ENCODE measurements at regions not wholly inside any gene's neighbourhood (a gene's known extent, or its start where the extent isn't known, plus 50 kb on each side); places are given as distances from the start of the nearest gene placed in this dataset.

DNA sequence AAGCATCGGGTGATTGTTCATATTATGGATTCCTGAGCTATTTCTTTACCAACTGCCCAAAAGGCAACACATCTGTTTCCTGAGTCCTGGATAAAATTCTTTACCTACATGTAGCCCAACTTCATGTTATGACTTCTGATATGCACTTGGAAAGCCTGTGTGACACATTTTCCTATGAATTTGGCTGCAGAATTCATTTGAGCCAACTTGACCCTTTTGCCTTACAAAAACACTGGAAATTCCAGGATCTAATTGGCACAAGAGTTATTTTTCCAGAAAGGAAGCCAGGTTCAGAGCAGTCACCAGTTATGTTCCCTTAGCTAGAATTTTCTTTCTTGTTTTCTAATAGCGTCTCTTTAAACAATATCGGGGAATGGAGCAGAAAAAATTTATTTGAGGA is 202.5 kb upstream of the LRIG3 start:
- Histone ChIP-seq H3K27me3 (ENCODE audit: control insufficient read depth in 1 of 2, insufficient read depth in 2 of 2, low read length in 2 of 2) (no peaks in the 10 kb centered on the region), H3K4me1 (ENCODE audit: insufficient read depth, low read length) (no peaks in the 10 kb centered on the region), H3K9me3 (ENCODE audit: control insufficient read depth in 1 of 2, insufficient read depth in 1 of 2, low read length in 2 of 2) (no peaks in the 10 kb centered on the region), H3K36me3 (ENCODE audit: insufficient read depth, low read length) (no peaks in the 10 kb centered on the region), H3K27ac (ENCODE audit: low read depth in 1 of 2, low read length in 2 of 2) (no peak overlapping the region), H3K4me3 (ENCODE audit: low read length) (no peak overlapping the region)
- ATAC-seq (ENCODE audit: poor library complexity) (no peak), DNase-seq (no peak)
- H3K36me3 Mint-ChIP-seq (ENCODE audit: low read depth), result no peaks in the 10 kb centered on the region
- no peak overlapping the region for H3K4me3 Mint-ChIP-seq
- ChIA-PET CTCF (no interaction called here), POLR2A (no interaction called here)
- H3K27me3 Mint-ChIP-seq, result no peaks in the 10 kb centered on the region
- TF ChIP-seq, protein P1, sequence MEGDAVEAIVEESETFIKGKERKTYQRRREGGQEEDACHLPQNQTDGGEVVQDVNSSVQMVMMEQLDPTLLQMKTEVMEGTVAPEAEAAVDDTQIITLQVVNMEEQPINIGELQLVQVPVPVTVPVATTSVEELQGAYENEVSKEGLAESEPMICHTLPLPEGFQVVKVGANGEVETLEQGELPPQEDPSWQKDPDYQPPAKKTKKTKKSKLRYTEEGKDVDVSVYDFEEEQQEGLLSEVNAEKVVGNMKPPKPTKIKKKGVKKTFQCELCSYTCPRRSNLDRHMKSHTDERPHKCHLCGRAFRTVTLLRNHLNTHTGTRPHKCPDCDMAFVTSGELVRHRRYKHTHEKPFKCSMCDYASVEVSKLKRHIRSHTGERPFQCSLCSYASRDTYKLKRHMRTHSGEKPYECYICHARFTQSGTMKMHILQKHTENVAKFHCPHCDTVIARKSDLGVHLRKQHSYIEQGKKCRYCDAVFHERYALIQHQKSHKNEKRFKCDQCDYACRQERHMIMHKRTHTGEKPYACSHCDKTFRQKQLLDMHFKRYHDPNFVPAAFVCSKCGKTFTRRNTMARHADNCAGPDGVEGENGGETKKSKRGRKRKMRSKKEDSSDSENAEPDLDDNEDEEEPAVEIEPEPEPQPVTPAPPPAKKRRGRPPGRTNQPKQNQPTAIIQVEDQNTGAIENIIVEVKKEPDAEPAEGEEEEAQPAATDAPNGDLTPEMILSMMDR (IDR thresholded peaks at IDR 0.05), result no peak
- peaks cover 7% of the 10 kb centered on the region for H3K9me3 Mint-ChIP-seq
- intact Hi-C loops (cut with DNase I, micrococcal nuclease), result no loop called here
- no peak overlapping the region for H3K27ac Mint-ChIP-seq
- no peaks in the 10 kb centered on the region for H3K4me1 Mint-ChIP-seq (ENCODE audit: low read depth)

DNA sequence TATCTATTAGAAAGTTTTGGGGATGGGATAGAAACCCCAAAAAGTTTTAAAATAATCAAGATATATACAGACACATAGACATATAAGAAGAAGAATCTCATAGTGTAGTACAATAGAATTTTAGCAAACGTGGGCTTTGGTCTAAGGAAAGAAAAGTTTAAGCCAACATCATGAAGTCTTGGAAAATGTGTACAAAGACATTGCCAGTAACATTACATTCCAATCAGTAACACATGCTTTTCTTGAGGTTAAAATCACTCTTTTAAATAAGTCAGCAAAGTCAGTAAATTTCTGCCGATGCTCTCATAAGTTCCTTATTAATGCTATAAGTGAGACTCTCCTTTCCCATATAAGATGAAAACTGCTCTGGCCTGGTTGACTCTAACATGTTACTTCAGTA is 201.1 kb upstream of the LRIG3 start:
- ATAC-seq (ENCODE audit: poor library complexity), result no peak
- H3K36me3 Mint-ChIP-seq (ENCODE audit: low read depth), result no peaks in the 10 kb centered on the region
- intact Hi-C loops (cut with DNase I, micrococcal nuclease), result no loop called here

DNA sequence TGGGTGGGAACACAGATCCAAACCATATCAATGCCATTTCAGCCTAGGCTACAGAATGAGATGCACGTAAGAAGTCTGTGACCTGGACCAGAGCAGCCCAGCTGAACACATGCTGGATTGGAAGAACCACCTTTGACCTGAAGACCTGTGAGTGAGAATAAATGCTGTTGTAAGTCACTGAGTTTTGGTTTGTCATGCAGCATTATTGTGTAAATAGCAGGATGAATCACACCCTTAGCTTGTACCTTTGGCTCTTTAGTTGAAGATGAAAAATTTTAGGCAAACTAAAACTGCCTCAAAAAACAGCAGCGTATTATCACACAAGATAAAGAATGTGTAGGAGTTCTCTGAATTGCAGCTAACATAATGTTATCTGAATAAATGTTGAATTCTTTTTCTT is 199.4 kb upstream of the LRIG3 start:
- Mint-ChIP-seq H3K4me3 (no peak overlapping the region), H3K27me3 (no peaks in the 10 kb centered on the region), H3K4me1 (ENCODE audit: low read depth) (no peaks in the 10 kb centered on the region), H3K36me3 (ENCODE audit: low read depth) (no peaks in the 10 kb centered on the region), H3K27ac (no peak overlapping the region), H3K9me3 (peaks cover 3% of the 10 kb centered on the region)
- CTCF ChIA-PET, result no interaction called here
- H3K4me1 ChIP-seq (ENCODE audit: insufficient read depth, low read length), result no peaks in the 10 kb centered on the region
- no peaks in the 10 kb centered on the region for H3K9me3 ChIP-seq (ENCODE audit: control insufficient read depth in 1 of 2, insufficient read depth in 1 of 2, low read length in 2 of 2)
- H3K36me3 ChIP-seq (ENCODE audit: insufficient read depth, low read length), result no peaks in the 10 kb centered on the region
- H3K27ac ChIP-seq (ENCODE audit: low read depth in 1 of 2, low read length in 2 of 2), result no peak overlapping the region
- POLR2A ChIA-PET, result no interaction called here
- no peak overlapping the region for H3K4me3 ChIP-seq (ENCODE audit: low read length)
- DNase-seq (no peak), ATAC-seq (ENCODE audit: poor library complexity) (no peak)
- no peaks in the 10 kb centered on the region for H3K27me3 ChIP-seq (ENCODE audit: control insufficient read depth in 1 of 2, insufficient read depth in 2 of 2, low read length in 2 of 2)
- TF ChIP-seq, protein P1 (IDR thresholded peaks at IDR 0.05), result no peak
- intact Hi-C loops (cut with DNase I, micrococcal nuclease), result no loop called here

More for the DNA sequence above, 201.1 kb upstream of the LRIG3 start:
- H3K4me1 Mint-ChIP-seq (ENCODE audit: low read depth), result no peaks in the 10 kb centered on the region
- ChIA-PET POLR2A (no interaction called here), CTCF (no interaction called here)
- no peak overlapping the region for H3K4me3 Mint-ChIP-seq
- no peaks in the 10 kb centered on the region for H3K27me3 Mint-ChIP-seq
- TF ChIP-seq, protein P1 (IDR thresholded peaks at IDR 0.05), result no peak
- Histone ChIP-seq H3K36me3 (ENCODE audit: insufficient read depth, low read length) (no peaks in the 10 kb centered on the region), H3K9me3 (ENCODE audit: control insufficient read depth in 1 of 2, insufficient read depth in 1 of 2, low read length in 2 of 2) (no peaks in the 10 kb centered on the region), H3K4me3 (ENCODE audit: low read length) (no peak overlapping the region), H3K27ac (ENCODE audit: low read depth in 1 of 2, low read length in 2 of 2) (no peak overlapping the region), H3K4me1 (ENCODE audit: insufficient read depth, low read length) (no peaks in the 10 kb centered on the region), H3K27me3 (ENCODE audit: control insufficient read depth in 1 of 2, insufficient read depth in 2 of 2, low read length in 2 of 2) (no peaks in the 10 kb centered on the region)
- peaks cover 7% of the 10 kb centered on the region for H3K9me3 Mint-ChIP-seq
- DNase-seq, result no peak
- H3K27ac Mint-ChIP-seq, result no peak overlapping the region
